ENCODE measurements at regions not wholly inside any gene's neighbourhood (a gene's known extent, or its start where the extent isn't known, plus 50 kb on each side); places are given as distances from the start of the nearest gene placed in this dataset.

DNA sequence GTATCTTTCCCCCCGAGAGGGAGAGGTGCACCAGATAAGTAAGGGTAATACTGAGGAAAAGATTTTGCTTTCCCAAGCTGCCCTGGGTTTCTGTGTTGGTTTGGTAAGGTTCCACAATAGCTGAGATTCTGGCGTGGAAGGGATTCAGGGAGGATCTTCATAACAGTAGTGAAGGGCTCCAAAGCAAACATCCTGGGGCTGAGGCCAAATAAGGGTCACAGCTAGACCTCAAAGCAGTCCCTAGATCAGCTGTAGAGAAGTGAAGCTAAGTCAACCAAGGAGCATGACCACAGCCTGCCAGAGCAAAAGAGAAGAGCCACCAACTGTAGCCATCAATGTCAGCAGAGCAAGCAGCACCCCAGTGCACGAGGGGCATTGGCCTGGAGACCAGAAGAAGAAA is 73.2 kb upstream of the SLC35F4 start:
- intact Hi-C loops (cut with micrococcal nuclease; ENCODE audit: unreplicated experiment) (no loop called here), in situ Hi-C loops (cut with HindIII; ENCODE audit: low pct_unique_long_range_greater_than_20kb, low sequenced_read_pairs) (no loop called here)
- DNase-seq (ENCODE audit: low read depth, low spot score) (no peak), ATAC-seq (no peak)
- H3K9me3 ChIP-seq (ENCODE audit: control insufficient read depth, insufficient read depth, low read depth, low read length), result no peaks in the 10 kb centered on the region
- no peaks in the 10 kb centered on the region for H3K36me3 ChIP-seq (ENCODE audit: control insufficient read depth, insufficient read depth, low read length)
- ChIA-PET POLR2A (no interaction called here), CTCF (no interaction called here)
- no TSS peak for BruUV-seq (replicated peaks)
- H3K4me1 ChIP-seq (ENCODE audit: control insufficient read depth, insufficient read depth, low read length), result no peaks in the 10 kb centered on the region
- H3K27me3 ChIP-seq (ENCODE audit: control insufficient read depth, insufficient read depth, low read length), result no peaks in the 10 kb centered on the region
- H3K4me3 ChIP-seq (ENCODE audit: low read depth in 2 of 2, low read length in 2 of 2), result no peak overlapping the region
- no peak overlapping the region for H3K27ac ChIP-seq (ENCODE audit: low read length)
- TF ChIP-seq SIN3A (IDR thresholded peaks at IDR 0.05; ENCODE audit: borderline replicate concordance, insufficient read depth, low read depth, low read length), result no peak
- TF ChIP-seq TCF7L2 (IDR thresholded peaks at IDR 0.05; ENCODE audit: low read depth, low read length), result no peak
- TF ChIP-seq POLR2AphosphoS5 (IDR thresholded peaks at IDR 0.05; ENCODE audit: low read depth, low read length), result no peak
- TF ChIP-seq, protein P1, sequence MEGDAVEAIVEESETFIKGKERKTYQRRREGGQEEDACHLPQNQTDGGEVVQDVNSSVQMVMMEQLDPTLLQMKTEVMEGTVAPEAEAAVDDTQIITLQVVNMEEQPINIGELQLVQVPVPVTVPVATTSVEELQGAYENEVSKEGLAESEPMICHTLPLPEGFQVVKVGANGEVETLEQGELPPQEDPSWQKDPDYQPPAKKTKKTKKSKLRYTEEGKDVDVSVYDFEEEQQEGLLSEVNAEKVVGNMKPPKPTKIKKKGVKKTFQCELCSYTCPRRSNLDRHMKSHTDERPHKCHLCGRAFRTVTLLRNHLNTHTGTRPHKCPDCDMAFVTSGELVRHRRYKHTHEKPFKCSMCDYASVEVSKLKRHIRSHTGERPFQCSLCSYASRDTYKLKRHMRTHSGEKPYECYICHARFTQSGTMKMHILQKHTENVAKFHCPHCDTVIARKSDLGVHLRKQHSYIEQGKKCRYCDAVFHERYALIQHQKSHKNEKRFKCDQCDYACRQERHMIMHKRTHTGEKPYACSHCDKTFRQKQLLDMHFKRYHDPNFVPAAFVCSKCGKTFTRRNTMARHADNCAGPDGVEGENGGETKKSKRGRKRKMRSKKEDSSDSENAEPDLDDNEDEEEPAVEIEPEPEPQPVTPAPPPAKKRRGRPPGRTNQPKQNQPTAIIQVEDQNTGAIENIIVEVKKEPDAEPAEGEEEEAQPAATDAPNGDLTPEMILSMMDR (IDR thresholded peaks at IDR 0.05), result no peak
- TF ChIP-seq, protein P2, sequence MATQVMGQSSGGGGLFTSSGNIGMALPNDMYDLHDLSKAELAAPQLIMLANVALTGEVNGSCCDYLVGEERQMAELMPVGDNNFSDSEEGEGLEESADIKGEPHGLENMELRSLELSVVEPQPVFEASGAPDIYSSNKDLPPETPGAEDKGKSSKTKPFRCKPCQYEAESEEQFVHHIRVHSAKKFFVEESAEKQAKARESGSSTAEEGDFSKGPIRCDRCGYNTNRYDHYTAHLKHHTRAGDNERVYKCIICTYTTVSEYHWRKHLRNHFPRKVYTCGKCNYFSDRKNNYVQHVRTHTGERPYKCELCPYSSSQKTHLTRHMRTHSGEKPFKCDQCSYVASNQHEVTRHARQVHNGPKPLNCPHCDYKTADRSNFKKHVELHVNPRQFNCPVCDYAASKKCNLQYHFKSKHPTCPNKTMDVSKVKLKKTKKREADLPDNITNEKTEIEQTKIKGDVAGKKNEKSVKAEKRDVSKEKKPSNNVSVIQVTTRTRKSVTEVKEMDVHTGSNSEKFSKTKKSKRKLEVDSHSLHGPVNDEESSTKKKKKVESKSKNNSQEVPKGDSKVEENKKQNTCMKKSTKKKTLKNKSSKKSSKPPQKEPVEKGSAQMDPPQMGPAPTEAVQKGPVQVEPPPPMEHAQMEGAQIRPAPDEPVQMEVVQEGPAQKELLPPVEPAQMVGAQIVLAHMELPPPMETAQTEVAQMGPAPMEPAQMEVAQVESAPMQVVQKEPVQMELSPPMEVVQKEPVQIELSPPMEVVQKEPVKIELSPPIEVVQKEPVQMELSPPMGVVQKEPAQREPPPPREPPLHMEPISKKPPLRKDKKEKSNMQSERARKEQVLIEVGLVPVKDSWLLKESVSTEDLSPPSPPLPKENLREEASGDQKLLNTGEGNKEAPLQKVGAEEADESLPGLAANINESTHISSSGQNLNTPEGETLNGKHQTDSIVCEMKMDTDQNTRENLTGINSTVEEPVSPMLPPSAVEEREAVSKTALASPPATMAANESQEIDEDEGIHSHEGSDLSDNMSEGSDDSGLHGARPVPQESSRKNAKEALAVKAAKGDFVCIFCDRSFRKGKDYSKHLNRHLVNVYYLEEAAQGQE (IDR thresholded peaks at IDR 0.05; ENCODE audit: insufficient read depth in 1 of 2, low read depth in 2 of 2, low read length in 1 of 2), result no peak

DNA sequence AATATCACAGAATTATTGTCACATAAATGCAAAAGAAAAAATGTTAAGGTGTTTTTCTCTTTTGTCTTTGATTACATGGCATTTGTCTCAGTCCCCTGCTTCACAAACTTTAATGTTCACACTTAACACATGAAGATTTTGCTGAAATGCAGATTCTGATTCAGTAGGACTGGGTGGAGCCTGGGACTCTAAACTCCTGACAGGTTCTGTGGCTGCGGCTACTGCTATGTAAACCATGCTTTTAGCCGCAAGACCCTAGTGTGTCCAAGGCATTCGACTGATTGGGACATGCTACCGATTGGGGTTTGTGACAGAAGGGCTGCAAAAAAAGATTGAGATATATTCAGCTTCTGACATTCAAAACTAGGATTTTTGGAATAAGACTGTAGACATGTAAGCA is 72.6 kb upstream of the SLC35F4 start:
- DNase-seq (ENCODE audit: low read depth, low spot score) (no peak), ATAC-seq (no peak)
- H3K4me1 ChIP-seq (ENCODE audit: control insufficient read depth, insufficient read depth, low read length), result no peaks in the 10 kb centered on the region
- ChIA-PET POLR2A (no interaction called here), CTCF (no interaction called here)
- TF ChIP-seq SIN3A (IDR thresholded peaks at IDR 0.05; ENCODE audit: borderline replicate concordance, insufficient read depth, low read depth, low read length) (no peak), TCF7L2 (IDR thresholded peaks at IDR 0.05; ENCODE audit: low read depth, low read length) (no peak), POLR2AphosphoS5 (IDR thresholded peaks at IDR 0.05; ENCODE audit: low read depth, low read length) (no peak)
- TF ChIP-seq, protein P2 (IDR thresholded peaks at IDR 0.05; ENCODE audit: insufficient read depth in 1 of 2, low read depth in 2 of 2, low read length in 1 of 2), result no peak
- TF ChIP-seq, protein P1 (IDR thresholded peaks at IDR 0.05), result no peak
- in situ Hi-C loops (cut with HindIII; ENCODE audit: low pct_unique_long_range_greater_than_20kb, low sequenced_read_pairs) (no loop called here), intact Hi-C loops (cut with micrococcal nuclease; ENCODE audit: unreplicated experiment) (no loop called here)
- no peak overlapping the region for H3K27ac ChIP-seq (ENCODE audit: low read length)
- BruUV-seq (replicated peaks), result no TSS peak
- no peaks in the 10 kb centered on the region for H3K36me3 ChIP-seq (ENCODE audit: control insufficient read depth, insufficient read depth, low read length)
- H3K27me3 ChIP-seq (ENCODE audit: control insufficient read depth, insufficient read depth, low read length), result no peaks in the 10 kb centered on the region
- H3K4me3 ChIP-seq (ENCODE audit: low read depth in 2 of 2, low read length in 2 of 2), result no peak overlapping the region
- H3K9me3 ChIP-seq (ENCODE audit: control insufficient read depth, insufficient read depth, low read depth, low read length), result no peaks in the 10 kb centered on the region

Data from Panc1 (cell line).